Astrocyte (in vitro differentiated cells and primary cell): ENCODE measurements at regions not wholly inside any gene's neighbourhood (a gene's known extent, or its start where the extent isn't known, plus 50 kb on each side); places are given as distances from the start of the nearest gene placed in this dataset.

Experiments used
- DNase-seq: peaks from one replicate; pipeline ENCODE4 v3.0.0-alpha.2; 2010; ENCODE audit warnings: low read depth
- FAIRE-seq: peaks from 2 replicates; lab custom pipeline; 2011; peaks lifted over from hg19 to GRCh38; lab: Jason Lieb, UNC
- H2AFZ ChIP-seq: 2 replicates; pipeline ENCODE4 v1.6.0; 2012; ENCODE audit warnings: low read depth, low read length, inconsistent platforms
- H3K27ac ChIP-seq: 2 replicates; pipeline ENCODE4 v1.5.1; 2011; ENCODE audit warnings: low read depth, low read length, inconsistent platforms
- H3K27me3 ChIP-seq: 2 replicates; pipeline ENCODE4 v1.6.0; 2011; ENCODE audit warnings: low read length, inconsistent platforms; ENCODE audit not compliant: insufficient read depth
- H3K36me3 ChIP-seq: 2 replicates; pipeline ENCODE4 v1.5.1; 2011; ENCODE audit warnings: low read length, inconsistent platforms; ENCODE audit not compliant: insufficient read depth
- H3K4me1 ChIP-seq: 2 replicates; pipeline ENCODE4 v1.5.1; 2011; ENCODE audit warnings: low read length, inconsistent platforms; ENCODE audit not compliant: insufficient read depth
- H3K4me2 ChIP-seq: 2 replicates; pipeline ENCODE4 v1.6.0; 2012; ENCODE audit warnings: low read length, inconsistent platforms
- H3K4me3 ChIP-seq: 2 replicates; pipeline ENCODE4 v1.5.1; 2011; ENCODE audit warnings: low read depth, mild to moderate bottlenecking, low read length, inconsistent platforms; ENCODE audit not compliant: insufficient read depth
- H3K79me2 ChIP-seq: 2 replicates; pipeline ENCODE4 v1.6.0; 2012; ENCODE audit warnings: mild to moderate bottlenecking, low read length, inconsistent platforms; ENCODE audit not compliant: insufficient read depth
- H3K9ac ChIP-seq: 2 replicates; pipeline ENCODE4 v1.6.0; 2012; ENCODE audit warnings: mild to moderate bottlenecking, low read length, inconsistent platforms
- H3K9me3 ChIP-seq: 2 replicates; pipeline ENCODE4 v1.5.1; 2012; ENCODE audit warnings: low read depth, mild to moderate bottlenecking, low read length, inconsistent platforms; ENCODE audit not compliant: insufficient read depth
- H4K20me1 ChIP-seq: 2 replicates; pipeline ENCODE4 v1.6.0; 2012; ENCODE audit warnings: low read length, inconsistent platforms; ENCODE audit not compliant: insufficient read depth
- H3K27ac Mint-ChIP-seq: one replicate; pipeline ENCODE4 v1.8.0; 2021; ENCODE audit warnings: mild to moderate bottlenecking, mixed read lengths; ENCODE audit not compliant: unreplicated experiment
- H3K27me3 Mint-ChIP-seq: one replicate; pipeline ENCODE4 v1.8.0; 2021; ENCODE audit warnings: low read depth, mixed read lengths; ENCODE audit not compliant: unreplicated experiment
- H3K36me3 Mint-ChIP-seq: one replicate; pipeline ENCODE4 v1.8.0; 2021; ENCODE audit warnings: low read depth, mixed read lengths; ENCODE audit not compliant: unreplicated experiment
- H3K4me1 Mint-ChIP-seq: one replicate; pipeline ENCODE4 v1.8.0; 2021; ENCODE audit warnings: low read depth, mixed read lengths; ENCODE audit not compliant: unreplicated experiment
- H3K4me3 Mint-ChIP-seq: one replicate; pipeline ENCODE4 v1.8.0; 2021; ENCODE audit warnings: mild to moderate bottlenecking, moderate library complexity, mixed read lengths; ENCODE audit not compliant: unreplicated experiment
- H3K9me3 Mint-ChIP-seq: one replicate; pipeline ENCODE4 v1.8.0; 2021; ENCODE audit warnings: mild to moderate bottlenecking, mixed read lengths; ENCODE audit not compliant: unreplicated experiment
- EZH2 ChIP-seq: IDR thresholded peaks from 2 replicates; pipeline ENCODE4 v1.6.1; 2012; ENCODE audit warnings: mild to moderate bottlenecking, low read length, inconsistent platforms; ENCODE audit not compliant: insufficient read depth
- TF ChIP-seq, protein P1 (sequence below): IDR thresholded peaks from 2 replicates; pipeline ENCODE4 v1.5.1; 2011; ENCODE audit warnings: low read depth, mild to moderate bottlenecking, inconsistent platforms, low read length, moderate library complexity; ENCODE audit not compliant: insufficient read depth

DNA sequence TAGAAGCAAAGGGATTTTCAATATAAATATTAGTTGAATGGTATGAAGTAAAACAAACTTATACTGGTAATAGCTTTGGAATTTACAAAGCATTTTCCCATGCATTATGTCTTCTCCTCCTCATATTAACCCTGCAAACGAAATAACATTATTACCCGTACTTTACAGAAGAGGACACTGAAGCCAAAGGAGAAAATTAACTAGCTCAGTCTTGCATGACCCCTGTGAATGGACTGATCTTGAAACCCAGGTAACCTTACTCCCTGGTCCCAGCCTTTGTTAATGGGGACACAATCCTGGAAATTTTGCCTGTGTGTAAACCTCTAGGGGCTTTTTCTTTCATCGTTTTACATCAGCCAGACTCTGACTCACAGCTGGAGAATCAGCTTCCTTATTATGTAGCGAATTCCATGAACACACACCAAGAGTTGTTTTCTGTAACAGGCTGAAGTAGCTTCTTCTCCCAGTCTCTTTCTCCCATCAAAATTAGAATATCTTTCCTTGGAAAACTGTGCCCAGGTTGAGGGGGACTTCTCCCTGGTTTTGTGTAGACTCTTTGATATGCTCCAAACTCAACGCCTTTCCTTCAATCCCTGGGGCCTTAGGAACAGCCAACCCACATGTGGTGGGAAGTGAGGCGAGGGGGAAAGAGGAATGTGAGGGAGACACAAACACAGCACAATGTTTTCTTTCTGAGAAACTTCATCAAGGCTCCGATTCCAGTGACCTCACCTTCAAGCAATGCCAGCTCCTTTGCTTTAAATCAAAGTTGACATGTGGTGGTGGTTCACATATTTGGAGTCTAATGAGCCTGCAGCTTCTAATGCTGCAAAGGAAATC lies 480.9 kb upstream of the PAPPA start:
- Histone ChIP-seq H4K20me1 (no peaks in the 10 kb centered on the region), H3K4me1 (peaks cover 48% of the 10 kb centered on the region), H3K79me2 (no peaks in the 10 kb centered on the region), H3K4me2 (peak overlapping the region; percentile 79), H3K27ac (peak overlapping the region; percentile 100), H3K9ac (peak overlapping the region; percentile 88), H2AFZ (no peak overlapping the region), H3K4me3 (peak overlapping the region; percentile 31), H3K27me3 (no peaks in the 10 kb centered on the region), H3K9me3 (peaks cover 3% of the 10 kb centered on the region), H3K36me3 (no peaks in the 10 kb centered on the region)
- H3K27me3 Mint-ChIP-seq = no peaks in the 10 kb centered on the region
- FAIRE-seq = peak; percentile 99
- H3K4me3 Mint-ChIP-seq = peak overlapping the region; percentile 43
- H3K4me1 Mint-ChIP-seq = peaks cover 56% of the 10 kb centered on the region
- TF ChIP-seq, protein P1, sequence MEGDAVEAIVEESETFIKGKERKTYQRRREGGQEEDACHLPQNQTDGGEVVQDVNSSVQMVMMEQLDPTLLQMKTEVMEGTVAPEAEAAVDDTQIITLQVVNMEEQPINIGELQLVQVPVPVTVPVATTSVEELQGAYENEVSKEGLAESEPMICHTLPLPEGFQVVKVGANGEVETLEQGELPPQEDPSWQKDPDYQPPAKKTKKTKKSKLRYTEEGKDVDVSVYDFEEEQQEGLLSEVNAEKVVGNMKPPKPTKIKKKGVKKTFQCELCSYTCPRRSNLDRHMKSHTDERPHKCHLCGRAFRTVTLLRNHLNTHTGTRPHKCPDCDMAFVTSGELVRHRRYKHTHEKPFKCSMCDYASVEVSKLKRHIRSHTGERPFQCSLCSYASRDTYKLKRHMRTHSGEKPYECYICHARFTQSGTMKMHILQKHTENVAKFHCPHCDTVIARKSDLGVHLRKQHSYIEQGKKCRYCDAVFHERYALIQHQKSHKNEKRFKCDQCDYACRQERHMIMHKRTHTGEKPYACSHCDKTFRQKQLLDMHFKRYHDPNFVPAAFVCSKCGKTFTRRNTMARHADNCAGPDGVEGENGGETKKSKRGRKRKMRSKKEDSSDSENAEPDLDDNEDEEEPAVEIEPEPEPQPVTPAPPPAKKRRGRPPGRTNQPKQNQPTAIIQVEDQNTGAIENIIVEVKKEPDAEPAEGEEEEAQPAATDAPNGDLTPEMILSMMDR = no peak
- no peak for TF ChIP-seq EZH2
- H3K36me3 Mint-ChIP-seq = no peaks in the 10 kb centered on the region
- peak overlapping the region; percentile 100 for H3K27ac Mint-ChIP-seq
- peak; percentile 99 for DNase-seq
- peaks cover 6% of the 10 kb centered on the region for H3K9me3 Mint-ChIP-seq

DNA sequence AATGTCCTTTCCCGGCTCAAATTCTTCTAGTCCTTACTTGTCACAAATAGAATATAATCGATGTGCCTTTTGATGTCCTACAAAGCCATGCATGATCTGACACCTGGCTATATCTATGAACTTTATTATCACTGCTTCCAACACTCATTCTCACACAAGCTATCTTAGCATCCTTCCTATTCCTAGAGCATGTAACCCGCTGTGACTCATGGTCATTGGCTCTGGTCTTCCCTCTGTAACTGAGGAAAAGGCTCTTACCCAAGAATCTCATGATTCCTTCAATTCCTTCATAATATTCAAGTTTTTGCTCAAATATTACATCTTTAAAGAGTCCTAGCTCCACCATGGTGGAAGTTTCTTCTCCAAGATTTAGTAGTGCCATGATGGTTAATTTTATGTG lies 480.0 kb upstream of the PAPPA start:
- peaks cover 2% of the 10 kb centered on the region for H3K36me3 Mint-ChIP-seq
- H3K27me3 Mint-ChIP-seq = no peaks in the 10 kb centered on the region
- H3K4me3 ChIP-seq = peak overlapping the region; percentile 13
- peak overlapping the region; percentile 100 for H3K27ac ChIP-seq
- FAIRE-seq = no peak
- no peak overlapping the region for H3K4me3 Mint-ChIP-seq
- peak overlapping the region; percentile 79 for H3K4me2 ChIP-seq
- peak overlapping the region; percentile 100 for H3K27ac Mint-ChIP-seq
- H3K79me2 ChIP-seq = no peaks in the 10 kb centered on the region
- H4K20me1 ChIP-seq = no peaks in the 10 kb centered on the region
- H3K9me3 ChIP-seq = peaks cover 3% of the 10 kb centered on the region
- TF ChIP-seq, protein P1 = no peak
- TF ChIP-seq EZH2 = no peak
- H2AFZ ChIP-seq = no peak overlapping the region
- H3K36me3 ChIP-seq = no peaks in the 10 kb centered on the region
- peaks cover 48% of the 10 kb centered on the region for H3K4me1 Mint-ChIP-seq
- DNase-seq = peak; percentile 79
- H3K9me3 Mint-ChIP-seq = peaks cover 6% of the 10 kb centered on the region
- peaks cover 39% of the 10 kb centered on the region for H3K4me1 ChIP-seq
- no peaks in the 10 kb centered on the region for H3K27me3 ChIP-seq
- H3K9ac ChIP-seq = peak overlapping the region; percentile 88

DNA sequence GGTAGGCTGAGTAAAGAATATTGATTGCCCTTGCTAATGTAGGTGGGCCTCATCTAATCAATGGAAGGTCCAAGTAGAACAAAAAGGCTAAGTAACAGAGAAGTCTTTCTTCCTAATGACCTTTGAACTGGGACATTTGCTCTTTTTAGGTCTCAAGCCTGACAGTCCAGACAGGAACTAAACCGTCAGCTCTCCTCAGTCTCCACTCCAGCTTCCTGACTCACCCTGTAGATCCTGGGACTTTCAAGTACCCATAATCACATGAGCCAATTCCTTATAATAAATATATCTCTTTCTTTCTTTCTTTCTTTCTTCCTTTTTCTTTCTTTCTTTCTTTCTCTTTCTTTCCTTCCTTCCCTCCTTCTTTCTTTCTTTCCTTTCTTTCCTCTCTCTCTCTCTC lies 479.5 kb upstream of the PAPPA start:
- H4K20me1 ChIP-seq = no peaks in the 10 kb centered on the region
- H3K27ac ChIP-seq = peak overlapping the region; percentile 100
- no peak overlapping the region for H3K4me3 ChIP-seq
- Mint-ChIP-seq H3K36me3 (peaks cover 2% of the 10 kb centered on the region), H3K9me3 (peaks cover 6% of the 10 kb centered on the region), H3K27me3 (no peaks in the 10 kb centered on the region), H3K4me3 (no peak overlapping the region), H3K4me1 (peaks cover 43% of the 10 kb centered on the region), H3K27ac (peak overlapping the region; percentile 100)
- H3K79me2 ChIP-seq = no peaks in the 10 kb centered on the region
- H3K9ac ChIP-seq = peak overlapping the region; percentile 88
- TF ChIP-seq EZH2 = no peak
- TF ChIP-seq, protein P1 = no peak
- peak overlapping the region; percentile 79 for H3K4me2 ChIP-seq
- H3K9me3 ChIP-seq = peaks cover 3% of the 10 kb centered on the region
- DNase-seq (no peak), FAIRE-seq (peak; percentile 63)
- no peak overlapping the region for H2AFZ ChIP-seq
- H3K27me3 ChIP-seq = no peaks in the 10 kb centered on the region
- peaks cover 34% of the 10 kb centered on the region for H3K4me1 ChIP-seq
- no peaks in the 10 kb centered on the region for H3K36me3 ChIP-seq
